ENCODE measurements at regions not wholly inside any gene's neighbourhood (a gene's known extent, or its start where the extent isn't known, plus 50 kb on each side); places are given as distances from the start of the nearest gene placed in this dataset.

GRCh38 chr6:54440549-54440948 is 132.3 kb downstream of the TINAG start:
- Histone ChIP-seq H3K27me3 (no peaks in the 10 kb centered on the region), H3K27ac (no peak overlapping the region), H3K9me3 (peaks cover 0 to 5% (median 0%) of the 10 kb centered on the region in 11 donors), H3K4me3 (no peak overlapping the region), H3K4me1 (no peaks in the 10 kb centered on the region), H3K36me3 (no peaks in the 10 kb centered on the region)
- WGBS, 2 donors: 81 to 88% methylated on average over 2 of the region's 2 CpGs
- TF ChIP-seq CTCF (IDR thresholded peaks at IDR 0.05): no peak
- no peak for DNase-seq
- intact Hi-C loops (cut with DNase I): no loop called here
- ATAC-seq: no peak

- H3K36me3 ChIP-seq: no peaks in the 10 kb centered on the region
- H3K4me3 ChIP-seq: no peak overlapping the region
- no peak for TF ChIP-seq CTCF (IDR thresholded peaks at IDR 0.05)
- no peaks in the 10 kb centered on the region for H3K4me1 ChIP-seq
- peaks cover 0 to 5% (median 0%) of the 10 kb centered on the region in 11 donors for H3K9me3 ChIP-seq
- DNase-seq (no peak), ATAC-seq (no peak)
- H3K27me3 ChIP-seq: no peaks in the 10 kb centered on the region
- intact Hi-C loops (cut with DNase I): no loop called here
- WGBS, 2 donors: 84 to 95% methylated on average over 2 of the region's 2 CpGs
- no peak overlapping the region for H3K27ac ChIP-seq
Observed at GRCh38 chr6:54441020-54441419, 132.8 kb downstream of the TINAG start.

GRCh38 chr6:54441687-54442248 is 133.5 kb downstream of the TINAG start:
- H3K4me1 ChIP-seq: no peaks in the 10 kb centered on the region
- no peak for DNase-seq
- 78 to 85% methylated on average over 7 of the region's 7 CpGs for WGBS, 2 donors
- H3K36me3 ChIP-seq: no peaks in the 10 kb centered on the region
- no peak for TF ChIP-seq CTCF (IDR thresholded peaks at IDR 0.05)
- peaks cover 0 to 5% (median 0%) of the 10 kb centered on the region in 11 donors for H3K9me3 ChIP-seq
- intact Hi-C loops (cut with DNase I): no loop called here
- ATAC-seq: no peak
- H3K27me3 ChIP-seq: no peaks in the 10 kb centered on the region
- H3K4me3 ChIP-seq: no peak overlapping the region
- no peak overlapping the region for H3K27ac ChIP-seq

- no peak overlapping the region for H3K27ac ChIP-seq
- no peak for DNase-seq
- no peaks in the 10 kb centered on the region for H3K27me3 ChIP-seq
- H3K4me1 ChIP-seq: no peaks in the 10 kb centered on the region
- H3K4me3 ChIP-seq: no peak overlapping the region
- no peak for ATAC-seq
- intact Hi-C loops (cut with DNase I): no loop called here
- no peak for TF ChIP-seq CTCF (IDR thresholded peaks at IDR 0.05)
- H3K36me3 ChIP-seq: no peaks in the 10 kb centered on the region
- H3K9me3 ChIP-seq: peaks cover 0 to 5% (median 0%) of the 10 kb centered on the region in 11 donors
Observed at GRCh38 chr6:54445207-54445606, 137.0 kb downstream of the TINAG start.
